ENCODE measurements at regions not wholly inside any gene's neighbourhood (a gene's known extent, or its start where the extent isn't known, plus 50 kb on each side); places are given as distances from the start of the nearest gene placed in this dataset.

- Histone ChIP-seq H3K36me3 (no peaks in the 10 kb centered on the region), H3K27ac (no peak overlapping the region), H3K4me1 (peaks cover 0 to 8% (median 0%) of the 10 kb centered on the region in 10 experiments; a peak in 2 of 20 replicates), H3K27me3 (peaks cover 66 to 82% (median 69%) of the 10 kb centered on the region in 11 experiments), H3K4me3 (no peak overlapping the region), H4K20me1 (no peaks in the 10 kb centered on the region; a peak in 1 of 22 replicates), H3K9me3 (replicated peaks in 1 of 11) (peaks cover 21 to 39% (median 24%) of the 10 kb centered on the region in 11 experiments), H3K9ac (no peak overlapping the region), H3K4me2 (no peak overlapping the region)
- no peak for TF ChIP-seq Cebpa-rat (IDR thresholded peaks at IDR 0.05)
Observed at GRCh38 chrX:119997570-119997969, 54.0 kb upstream of the NKAP start.

DNA sequence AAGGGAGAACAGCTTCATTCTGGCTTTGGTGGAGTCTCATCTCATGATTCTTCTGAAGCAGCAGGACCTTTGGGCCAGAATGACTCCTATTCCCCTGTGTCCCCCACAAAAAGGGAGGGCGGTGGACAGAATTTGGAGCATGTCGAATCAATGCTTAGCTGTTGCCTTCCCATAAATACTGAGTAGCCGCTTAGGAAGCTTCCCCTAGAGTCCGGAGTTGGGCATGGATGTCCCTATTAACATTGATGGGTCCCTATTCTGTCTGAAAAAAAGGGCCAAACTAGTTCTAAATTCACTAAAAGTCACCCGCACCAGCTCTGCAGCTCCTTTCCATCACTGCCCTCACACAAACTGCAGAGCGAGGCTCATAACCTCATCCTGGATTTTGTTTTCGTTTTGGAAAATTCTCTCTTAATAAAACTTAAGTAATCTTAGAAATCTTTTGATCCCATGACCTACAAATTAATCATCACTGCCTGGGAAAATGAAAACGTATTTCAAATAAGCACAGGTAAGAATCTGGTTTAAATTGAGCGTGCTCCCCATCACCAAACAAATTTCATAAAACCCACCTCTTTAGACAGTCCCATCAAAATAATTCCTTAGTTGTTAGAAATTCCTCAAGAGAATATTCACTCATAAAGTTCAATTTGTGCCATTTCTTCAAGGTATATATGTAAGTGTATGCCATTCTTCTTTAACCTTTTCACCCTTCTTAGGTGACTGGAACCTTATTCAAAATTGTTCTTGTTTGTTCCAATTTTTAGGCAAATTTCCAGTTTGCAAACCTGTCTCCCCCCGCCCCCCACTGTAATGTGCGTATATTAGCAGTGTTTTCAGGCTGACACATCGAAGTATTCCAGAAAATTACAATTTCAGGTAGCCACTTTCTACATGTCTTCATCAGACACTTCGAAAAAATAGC lies 53.3 kb upstream of the NKAP start:
- Histone ChIP-seq H3K27me3 (peaks cover 73 to 89% (median 76%) of the 10 kb centered on the region in 11 experiments), H3K9me3 (replicated peaks in 1 of 11) (peaks cover 21 to 39% (median 24%) of the 10 kb centered on the region in 11 experiments), H3K27ac (no peak overlapping the region), H3K4me3 (no peak overlapping the region), H4K20me1 (no peaks in the 10 kb centered on the region; a peak in 1 of 22 replicates), H3K4me1 (peaks cover 0 to 8% (median 0%) of the 10 kb centered on the region in 10 experiments; a peak in 2 of 20 replicates), H3K9ac (no peak overlapping the region), H3K4me2 (no peak overlapping the region), H3K36me3 (no peaks in the 10 kb centered on the region)
- no peak for TF ChIP-seq Cebpa-rat (IDR thresholded peaks at IDR 0.05)

- no peak overlapping the region for H3K4me2 ChIP-seq
- H3K4me3 ChIP-seq, result no peak overlapping the region
- no peaks in the 10 kb centered on the region for H3K36me3 ChIP-seq
- H4K20me1 ChIP-seq, result peaks cover 0 to 6% (median 0%) of the 10 kb centered on the region in 11 experiments; a peak in 3 of 22 replicates
- H3K27ac ChIP-seq, result no peak overlapping the region
- no peak for TF ChIP-seq Cebpa-rat (IDR thresholded peaks at IDR 0.05)
- H3K4me1 ChIP-seq, result peaks cover 0 to 13% (median 6%) of the 10 kb centered on the region in 10 experiments; a peak in 12 of 20 replicates
- H3K9me3 ChIP-seq (replicated peaks in 1 of 11), result peaks cover 21 to 45% (median 30%) of the 10 kb centered on the region in 11 experiments
- H3K27me3 ChIP-seq, result peaks cover 81 to 97% (median 84%) of the 10 kb centered on the region in 11 experiments
- no peak overlapping the region for H3K9ac ChIP-seq
Observed at GRCh38 chrX:119996069-119996468, 52.5 kb upstream of the NKAP start.
